ENCODE measurements at regions not wholly inside any gene's neighbourhood (a gene's known extent, or its start where the extent isn't known, plus 50 kb on each side); places are given as distances from the start of the nearest gene placed in this dataset.

- no peaks in the 10 kb centered on the region for H3K9me3 ChIP-seq (ENCODE audit: severe bottlenecking)
- no peaks in the 10 kb centered on the region for H3K4me1 ChIP-seq (ENCODE audit: insufficient read depth, poor library complexity, severe bottlenecking)
- TF ChIP-seq CTCF (IDR thresholded peaks at IDR 0.05; ENCODE audit: poor library complexity, severe bottlenecking), result no peak
- H3K36me3 ChIP-seq (ENCODE audit: low read depth), result no peaks in the 10 kb centered on the region
- no peak for ATAC-seq (ENCODE audit: low read depth)
- no peak overlapping the region for H3K27ac ChIP-seq (ENCODE audit: poor library complexity, severe bottlenecking)
- DNase-seq (ENCODE audit: low spot score), result no peak
- H3K27me3 ChIP-seq (ENCODE audit: insufficient read depth, poor library complexity, severe bottlenecking), result no peaks in the 10 kb centered on the region
- H3K4me3 ChIP-seq (ENCODE audit: severe bottlenecking), result no peak overlapping the region
Measured at GRCh38 chr2:155994315-155994714, 338.2 kb downstream of the NR4A2 start.

- TF ChIP-seq CTCF (IDR thresholded peaks at IDR 0.05; ENCODE audit: poor library complexity, severe bottlenecking), result no peak
- Histone ChIP-seq H3K36me3 (ENCODE audit: low read depth) (no peaks in the 10 kb centered on the region), H3K4me3 (ENCODE audit: severe bottlenecking) (no peak overlapping the region), H3K9me3 (ENCODE audit: severe bottlenecking) (no peaks in the 10 kb centered on the region), H3K27me3 (ENCODE audit: insufficient read depth, poor library complexity, severe bottlenecking) (no peaks in the 10 kb centered on the region), H3K4me1 (ENCODE audit: insufficient read depth, poor library complexity, severe bottlenecking) (no peaks in the 10 kb centered on the region), H3K27ac (ENCODE audit: poor library complexity, severe bottlenecking) (no peak overlapping the region)
- ATAC-seq (ENCODE audit: low read depth) (no peak), DNase-seq (ENCODE audit: low spot score) (no peak)
Measured at GRCh38 chr2:155983845-155984244, 348.7 kb downstream of the NR4A2 start.

- Histone ChIP-seq H3K27ac (ENCODE audit: poor library complexity, severe bottlenecking) (no peak overlapping the region), H3K4me1 (ENCODE audit: insufficient read depth, poor library complexity, severe bottlenecking) (no peaks in the 10 kb centered on the region), H3K27me3 (ENCODE audit: insufficient read depth, poor library complexity, severe bottlenecking) (no peaks in the 10 kb centered on the region), H3K4me3 (ENCODE audit: severe bottlenecking) (no peak overlapping the region), H3K36me3 (ENCODE audit: low read depth) (no peaks in the 10 kb centered on the region), H3K9me3 (ENCODE audit: severe bottlenecking) (no peaks in the 10 kb centered on the region)
- no peak for TF ChIP-seq CTCF (IDR thresholded peaks at IDR 0.05; ENCODE audit: poor library complexity, severe bottlenecking)
- DNase-seq (ENCODE audit: low spot score) (no peak), ATAC-seq (ENCODE audit: low read depth) (no peak)
Measured at GRCh38 chr2:155982135-155982534, 350.4 kb downstream of the NR4A2 start.

- no peaks in the 10 kb centered on the region for H3K36me3 ChIP-seq (ENCODE audit: low read depth)
- no peak for TF ChIP-seq CTCF (IDR thresholded peaks at IDR 0.05; ENCODE audit: poor library complexity, severe bottlenecking)
- no peak overlapping the region for H3K4me3 ChIP-seq (ENCODE audit: severe bottlenecking)
- H3K27me3 ChIP-seq (ENCODE audit: insufficient read depth, poor library complexity, severe bottlenecking), result no peaks in the 10 kb centered on the region
- no peaks in the 10 kb centered on the region for H3K9me3 ChIP-seq (ENCODE audit: severe bottlenecking)
- no peaks in the 10 kb centered on the region for H3K4me1 ChIP-seq (ENCODE audit: insufficient read depth, poor library complexity, severe bottlenecking)
- H3K27ac ChIP-seq (ENCODE audit: poor library complexity, severe bottlenecking), result no peak overlapping the region
- DNase-seq (ENCODE audit: low spot score) (no peak), ATAC-seq (ENCODE audit: low read depth) (no peak)
Measured at GRCh38 chr2:155980941-155981560, 351.5 kb downstream of the NR4A2 start.

- Histone ChIP-seq H3K36me3 (ENCODE audit: low read depth) (no peaks in the 10 kb centered on the region), H3K4me3 (ENCODE audit: severe bottlenecking) (no peak overlapping the region), H3K4me1 (ENCODE audit: insufficient read depth, poor library complexity, severe bottlenecking) (no peaks in the 10 kb centered on the region), H3K9me3 (ENCODE audit: severe bottlenecking) (no peaks in the 10 kb centered on the region), H3K27me3 (ENCODE audit: insufficient read depth, poor library complexity, severe bottlenecking) (no peaks in the 10 kb centered on the region), H3K27ac (ENCODE audit: poor library complexity, severe bottlenecking) (no peak overlapping the region)
- no peak for TF ChIP-seq CTCF (IDR thresholded peaks at IDR 0.05; ENCODE audit: poor library complexity, severe bottlenecking)
- DNase-seq (ENCODE audit: low spot score) (no peak), ATAC-seq (ENCODE audit: low read depth) (no peak)
Measured at GRCh38 chr2:155975734-155976133, 356.8 kb downstream of the NR4A2 start.
